Spleen (tissue), 7 donors: ENCODE measurements at regions not wholly inside any gene's neighbourhood (a gene's known extent, or its start where the extent isn't known, plus 50 kb on each side); places are given as distances from the start of the nearest gene placed in this dataset.

Experiments used
- CTCF ChIP-seq, 11 experiments: fragments of 200-600 bp in 7 of 11; fragments of 450-650 bp in 4 of 11; sonication (generic) in 4 of 11; IDR thresholded peaks in 8 of 11; conservative IDR thresholded peaks in 3 of 11; 1 replicate in 7 of 11; 2 replicates in 4 of 11; pipeline versions ENCODE4 v1.4.0 to v1.8.0; 2016 to 2021; ENCODE audit warnings: antibody characterized with exemption in 11 of 11, inconsistent platforms in 4 of 11, mild to moderate bottlenecking in 1 of 11
- POLR2A ChIP-seq, 3 donors: fragments of 450-650 bp; IDR thresholded peaks; one replicate each; pipeline ENCODE4 v1.5.1; 2017; ENCODE audit warnings: antibody characterized with exemption in 3 of 3, mild to moderate bottlenecking in 1 of 3
- donor health status: DM: no; HTN: no; CAD: no; lungs with moderate emphysema.
- donor health status: DM: no; HTN: no; CAD: no.
- donor health status: DM: no; HTN: no; CAD: no.

GRCh38 chr15:35933531-35933930 is 387.6 kb upstream of the DPH6 start:
- TF ChIP-seq POLR2A (IDR thresholded peaks at IDR 0.05) (no peak), CTCF (IDR thresholded peaks at IDR 0.05 in 8 of 11, conservative IDR thresholded peaks at IDR 0.05 in 3 of 11) (no peak)
